Vagina (tissue), 2 donors: ENCODE measurements at regions not wholly inside any gene's neighbourhood (a gene's known extent, or its start where the extent isn't known, plus 50 kb on each side); places are given as distances from the start of the nearest gene placed in this dataset.

Experiments
- CTCF ChIP-seq, 3 experiments: fragments of 450-650 bp in 2 of 3; fragments of 200-600 bp in 1 of 3; sonication (generic) in 1 of 3; IDR thresholded peaks; one replicate each; pipeline ENCODE4 v1.5.1; 2017 to 2019; ENCODE audit warnings: antibody characterized with exemption in 3 of 3, mild to moderate bottlenecking in 2 of 3, moderate library complexity in 2 of 3
- POLR2A ChIP-seq, 2 donors: fragments of 450-650 bp; IDR thresholded peaks; one replicate each; pipeline ENCODE4 v1.6.1; 2017; ENCODE audit warnings: antibody characterized with exemption in 2 of 2, mild to moderate bottlenecking in 2 of 2, moderate library complexity in 2 of 2

GRCh38 chr4:173891072-173891471 lies 361.0 kb upstream of the HAND2 start:
- TF ChIP-seq CTCF (IDR thresholded peaks at IDR 0.05) (no peak), POLR2A (IDR thresholded peaks at IDR 0.05) (no peak)
